Effector CD8-positive, alpha-beta T cell (primary cell): ENCODE measurements at regions not wholly inside any gene's neighbourhood (a gene's known extent, or its start where the extent isn't known, plus 50 kb on each side); places are given as distances from the start of the nearest gene placed in this dataset.
"Not testable (repeated sequence)": the region's sequence is repeated elsewhere in the genome, so short reads cannot be mapped to it uniquely, and the experiment has no call there.

ENCODE experiments used
- DNase-seq: peaks from one replicate; lab custom pipeline; 2025; lab: John Stamatoyannopoulos, UW

GRCh38 chr10:21406595-21407193 lies 118.8 kb downstream of the SKIDA1 start:
- no peak for DNase-seq

- DNase-seq = no peak
These were observed 119.5 kb downstream of the SKIDA1 start for GRCh38 chr10:21405981-21406380.

GRCh38 chr10:21403256-21404015 lies 122.0 kb downstream of the SKIDA1 start:
- no peak for DNase-seq

GRCh38 chr10:21402606-21403083 lies 122.8 kb downstream of the SKIDA1 start:
- no peak for DNase-seq

- DNase-seq = no peak
These were observed 124.3 kb downstream of the SKIDA1 start for GRCh38 chr10:21401196-21401595.

GRCh38 chr10:21399392-21400035 lies 126.0 kb downstream of the SKIDA1 start:
- DNase-seq = no peak

GRCh38 chr10:21398563-21399231 lies 126.8 kb downstream of the SKIDA1 start:
- DNase-seq = no peak

- no peak for DNase-seq
These were observed 128.6 kb downstream of the SKIDA1 start for GRCh38 chr10:21396889-21397288.

GRCh38 chr10:21393931-21394330 lies 131.6 kb downstream of the SKIDA1 start:
- DNase-seq = no peak

GRCh38 chr10:21388589-21388988 lies 136.9 kb downstream of the SKIDA1 start:
- no peak for DNase-seq

- no peak for DNase-seq
These were observed 137.6 kb downstream of the SKIDA1 start for GRCh38 chr10:21387868-21388267.

GRCh38 chr10:21385996-21386585 lies 139.4 kb downstream of the SKIDA1 start:
- DNase-seq = no peak

GRCh38 chr10:21385536-21385935 lies 139.9 kb downstream of the SKIDA1 start:
- no peak for DNase-seq

- DNase-seq = no peak
These were observed 146.3 kb downstream of the SKIDA1 start for GRCh38 chr10:21379143-21379542.

- not testable (repeated sequence) for DNase-seq
These were observed 150.2 kb downstream of the SKIDA1 start for GRCh38 chr10:21375274-21375673.

- not testable (repeated sequence) for DNase-seq
These were observed 151.6 kb downstream of the SKIDA1 start for GRCh38 chr10:21373881-21374280.

GRCh38 chr10:21372651-21373410 lies 152.7 kb downstream of the SKIDA1 start:
- no peak for DNase-seq

- DNase-seq = no peak
These were observed 155.8 kb downstream of the SKIDA1 start for GRCh38 chr10:21369697-21370096.

GRCh38 chr10:21368728-21369425 lies 156.6 kb downstream of the SKIDA1 start:
- DNase-seq = no peak

GRCh38 chr10:21368022-21368582 lies 157.4 kb downstream of the SKIDA1 start:
- DNase-seq = no peak
